ENCODE measurements at regions not wholly inside any gene's neighbourhood (a gene's known extent, or its start where the extent isn't known, plus 50 kb on each side); places are given as distances from the start of the nearest gene placed in this dataset.

DNA sequence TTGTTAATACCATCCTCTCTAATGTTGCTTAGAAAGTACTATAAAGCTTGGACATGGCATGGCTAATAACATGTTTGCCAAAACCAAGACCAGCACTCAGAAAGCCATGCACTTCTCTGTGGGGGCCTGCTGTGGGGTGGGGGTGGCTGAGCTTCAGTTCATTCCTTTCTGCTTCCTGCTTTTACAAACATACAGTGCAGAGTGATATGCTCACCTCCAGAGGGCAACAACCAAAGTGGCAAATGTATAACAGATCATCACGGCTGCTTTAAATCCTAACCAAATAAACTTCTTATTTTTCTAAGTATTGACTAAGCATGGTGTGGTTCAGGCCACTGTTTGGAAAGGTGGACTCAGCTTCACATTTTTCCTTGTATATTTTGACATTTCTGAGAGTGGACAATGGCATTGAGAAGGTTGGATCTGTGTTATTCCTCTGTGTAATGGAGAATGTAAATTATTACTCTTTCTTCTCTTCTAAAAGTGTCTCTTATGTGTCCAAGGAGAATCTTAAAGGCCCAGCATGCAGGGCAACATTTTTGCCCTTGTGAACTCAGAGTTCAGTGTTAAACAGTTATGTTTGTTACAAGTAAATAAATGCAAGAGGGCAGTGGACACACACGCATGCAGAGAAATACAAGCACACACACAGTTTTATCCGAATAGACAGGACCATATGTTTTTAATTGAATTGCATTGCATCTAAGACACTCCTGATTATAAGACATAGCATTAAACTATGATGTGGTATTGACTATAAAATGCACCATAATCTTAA is 186.1 kb downstream of the HERPUD2 start:
- TF ChIP-seq, protein P1, sequence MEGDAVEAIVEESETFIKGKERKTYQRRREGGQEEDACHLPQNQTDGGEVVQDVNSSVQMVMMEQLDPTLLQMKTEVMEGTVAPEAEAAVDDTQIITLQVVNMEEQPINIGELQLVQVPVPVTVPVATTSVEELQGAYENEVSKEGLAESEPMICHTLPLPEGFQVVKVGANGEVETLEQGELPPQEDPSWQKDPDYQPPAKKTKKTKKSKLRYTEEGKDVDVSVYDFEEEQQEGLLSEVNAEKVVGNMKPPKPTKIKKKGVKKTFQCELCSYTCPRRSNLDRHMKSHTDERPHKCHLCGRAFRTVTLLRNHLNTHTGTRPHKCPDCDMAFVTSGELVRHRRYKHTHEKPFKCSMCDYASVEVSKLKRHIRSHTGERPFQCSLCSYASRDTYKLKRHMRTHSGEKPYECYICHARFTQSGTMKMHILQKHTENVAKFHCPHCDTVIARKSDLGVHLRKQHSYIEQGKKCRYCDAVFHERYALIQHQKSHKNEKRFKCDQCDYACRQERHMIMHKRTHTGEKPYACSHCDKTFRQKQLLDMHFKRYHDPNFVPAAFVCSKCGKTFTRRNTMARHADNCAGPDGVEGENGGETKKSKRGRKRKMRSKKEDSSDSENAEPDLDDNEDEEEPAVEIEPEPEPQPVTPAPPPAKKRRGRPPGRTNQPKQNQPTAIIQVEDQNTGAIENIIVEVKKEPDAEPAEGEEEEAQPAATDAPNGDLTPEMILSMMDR (IDR thresholded peaks at IDR 0.05 in 2 of 3, conservative IDR thresholded peaks at IDR 0.05 in 1 of 3; ENCODE audit: control insufficient read depth in 2 of 3, extremely low read depth in 1 of 3, insufficient read depth in 1 of 3, low read depth in 3 of 3, low read length in 3 of 3) = 0 out of 6 replicates have a peak, but pooled peaks of 2 of the 3 experiments have one; percentile 5 to 6
- TF ChIP-seq GATAD2B (conservative IDR thresholded peaks at IDR 0.05; ENCODE audit: low read depth) = no peak
- Histone ChIP-seq H3K9ac (ENCODE audit: control insufficient read depth, insufficient read depth, low read length) (no peak overlapping the region), H4K20me1 (ENCODE audit: control insufficient read depth, insufficient read depth) (no peaks in the 10 kb centered on the region), H3K36me3 (ENCODE audit: control insufficient read depth in 2 of 2, insufficient read depth in 2 of 2, low read length in 1 of 2) (no peaks in the 10 kb centered on the region), H3K4me2 (ENCODE audit: control insufficient read depth, insufficient read depth) (no peak overlapping the region), H2AFZ (ENCODE audit: control insufficient read depth, low read depth, low read length) (no peak overlapping the region), H3K4me1 (ENCODE audit: control insufficient read depth, insufficient read depth, low read length) (no peaks in the 10 kb centered on the region), H3K27me3 (replicated peaks in 1 of 2; ENCODE audit: control insufficient read depth in 2 of 2, insufficient read depth in 2 of 2, low read length in 1 of 2) (no peaks in the 10 kb centered on the region; a peak in 1 of 4 replicates), H3K27ac (ENCODE audit: control insufficient read depth, insufficient read depth) (no peak overlapping the region), H3K9me3 (replicated peaks; ENCODE audit: control insufficient read depth, insufficient read depth, low read length) (no peaks in the 10 kb centered on the region), H3K79me2 (ENCODE audit: control insufficient read depth, insufficient read depth, low read length) (no peaks in the 10 kb centered on the region), H3K4me3 (no peak overlapping the region)
- no TSS peak for BruUV-seq (replicated peaks)
- FAIRE-seq (no peak), DNase-seq (ENCODE audit: low read depth, low spot score) (no peak), ATAC-seq (peak; percentile 64)
- ChIA-PET RAD21 (ENCODE audit: unreplicated experiment) (no interaction called here), SMC1A (ENCODE audit: uncharacterized antibody, unreplicated experiment) (interaction anchor here (0.7 kb wide), 1 partner anchor 115 kb away, joined by 3 read pairs; no protein-coding TSS in a partner anchor), CTCF (interaction anchor here (1.0 kb wide), 1 partner anchor 37 kb away, joined by 3 read pairs; no protein-coding TSS in a partner anchor), POLR2A (no interaction called here)
- in situ Hi-C loops (cut with MboI) = loop anchor here (25.0 kb wide), 2 partner anchors 297 to 447 kb away; no protein-coding TSS in a partner anchor
- intact Hi-C loops (cut with micrococcal nuclease; ENCODE audit: unreplicated experiment) = no loop called here
- WGBS (ENCODE audit: insufficient coverage, insufficient replicate concordance, low lambda C conversion rate, missing lambda C conversion rate) = 20% methylated on average over 3 of the region's 3 CpGs

DNA sequence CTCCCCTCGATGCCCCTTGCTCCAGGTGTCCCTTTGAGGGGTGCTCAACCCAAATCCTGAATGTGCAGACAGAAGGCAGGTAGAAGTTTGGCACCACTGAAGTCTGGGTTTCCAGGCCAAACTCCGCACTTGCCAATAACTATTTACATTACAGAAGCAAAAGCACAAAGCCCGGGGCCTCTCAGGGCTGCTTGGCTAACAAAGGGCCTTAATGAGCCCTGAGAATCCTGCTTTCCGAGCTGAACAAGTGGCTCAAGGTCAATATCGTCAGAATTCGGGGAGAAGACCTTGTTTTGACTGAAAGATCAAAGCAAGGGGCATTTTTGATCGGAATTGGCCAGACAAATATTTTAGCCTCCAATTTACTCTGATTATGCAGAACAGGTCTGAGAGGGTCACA is 189.9 kb downstream of the HERPUD2 start:
- H3K9ac ChIP-seq (ENCODE audit: control insufficient read depth, insufficient read depth, low read length) = no peak overlapping the region
- ChIA-PET SMC1A (ENCODE audit: uncharacterized antibody, unreplicated experiment) (no interaction called here), RAD21 (ENCODE audit: unreplicated experiment) (no interaction called here), CTCF (interaction anchor here (1.2 kb wide), 1 partner anchor 15 kb away, joined by 3 read pairs; no protein-coding TSS in a partner anchor), POLR2A (no interaction called here)
- BruUV-seq (replicated peaks) = no TSS peak
- no peak overlapping the region for H3K27ac ChIP-seq (ENCODE audit: control insufficient read depth, insufficient read depth)
- intact Hi-C loops (cut with micrococcal nuclease; ENCODE audit: unreplicated experiment) = no loop called here
- DNase-seq (ENCODE audit: low read depth, low spot score) (no peak), FAIRE-seq (no peak), ATAC-seq (no peak)
- no peak overlapping the region for H3K4me3 ChIP-seq
- 6% methylated on average over 7 of the region's 7 CpGs for WGBS (ENCODE audit: insufficient coverage, insufficient replicate concordance, low lambda C conversion rate, missing lambda C conversion rate)
- H3K27me3 ChIP-seq (replicated peaks in 1 of 2; ENCODE audit: control insufficient read depth in 2 of 2, insufficient read depth in 2 of 2, low read length in 1 of 2) = no peaks in the 10 kb centered on the region; a peak in 2 of 4 replicates
- no peaks in the 10 kb centered on the region for H3K36me3 ChIP-seq (ENCODE audit: control insufficient read depth in 2 of 2, insufficient read depth in 2 of 2, low read length in 1 of 2)
- in situ Hi-C loops (cut with MboI) = loop anchor here (25.0 kb wide), 2 partner anchors 293 to 443 kb away; no protein-coding TSS in a partner anchor
- no peaks in the 10 kb centered on the region for H3K79me2 ChIP-seq (ENCODE audit: control insufficient read depth, insufficient read depth, low read length)
- H3K4me1 ChIP-seq (ENCODE audit: control insufficient read depth, insufficient read depth, low read length) = no peaks in the 10 kb centered on the region
- H2AFZ ChIP-seq (ENCODE audit: control insufficient read depth, low read depth, low read length) = no peak overlapping the region
- no peak overlapping the region for H3K4me2 ChIP-seq (ENCODE audit: control insufficient read depth, insufficient read depth)
- H3K9me3 ChIP-seq (replicated peaks; ENCODE audit: control insufficient read depth, insufficient read depth, low read length) = no peaks in the 10 kb centered on the region
- no peaks in the 10 kb centered on the region for H4K20me1 ChIP-seq (ENCODE audit: control insufficient read depth, insufficient read depth)
- no peak for TF ChIP-seq BCL11A (IDR thresholded peaks at IDR 0.05; ENCODE audit: low read depth, low read length)
- no peak for TF ChIP-seq IRF3 (IDR thresholded peaks at IDR 0.05)
- TF ChIP-seq, protein P2, sequence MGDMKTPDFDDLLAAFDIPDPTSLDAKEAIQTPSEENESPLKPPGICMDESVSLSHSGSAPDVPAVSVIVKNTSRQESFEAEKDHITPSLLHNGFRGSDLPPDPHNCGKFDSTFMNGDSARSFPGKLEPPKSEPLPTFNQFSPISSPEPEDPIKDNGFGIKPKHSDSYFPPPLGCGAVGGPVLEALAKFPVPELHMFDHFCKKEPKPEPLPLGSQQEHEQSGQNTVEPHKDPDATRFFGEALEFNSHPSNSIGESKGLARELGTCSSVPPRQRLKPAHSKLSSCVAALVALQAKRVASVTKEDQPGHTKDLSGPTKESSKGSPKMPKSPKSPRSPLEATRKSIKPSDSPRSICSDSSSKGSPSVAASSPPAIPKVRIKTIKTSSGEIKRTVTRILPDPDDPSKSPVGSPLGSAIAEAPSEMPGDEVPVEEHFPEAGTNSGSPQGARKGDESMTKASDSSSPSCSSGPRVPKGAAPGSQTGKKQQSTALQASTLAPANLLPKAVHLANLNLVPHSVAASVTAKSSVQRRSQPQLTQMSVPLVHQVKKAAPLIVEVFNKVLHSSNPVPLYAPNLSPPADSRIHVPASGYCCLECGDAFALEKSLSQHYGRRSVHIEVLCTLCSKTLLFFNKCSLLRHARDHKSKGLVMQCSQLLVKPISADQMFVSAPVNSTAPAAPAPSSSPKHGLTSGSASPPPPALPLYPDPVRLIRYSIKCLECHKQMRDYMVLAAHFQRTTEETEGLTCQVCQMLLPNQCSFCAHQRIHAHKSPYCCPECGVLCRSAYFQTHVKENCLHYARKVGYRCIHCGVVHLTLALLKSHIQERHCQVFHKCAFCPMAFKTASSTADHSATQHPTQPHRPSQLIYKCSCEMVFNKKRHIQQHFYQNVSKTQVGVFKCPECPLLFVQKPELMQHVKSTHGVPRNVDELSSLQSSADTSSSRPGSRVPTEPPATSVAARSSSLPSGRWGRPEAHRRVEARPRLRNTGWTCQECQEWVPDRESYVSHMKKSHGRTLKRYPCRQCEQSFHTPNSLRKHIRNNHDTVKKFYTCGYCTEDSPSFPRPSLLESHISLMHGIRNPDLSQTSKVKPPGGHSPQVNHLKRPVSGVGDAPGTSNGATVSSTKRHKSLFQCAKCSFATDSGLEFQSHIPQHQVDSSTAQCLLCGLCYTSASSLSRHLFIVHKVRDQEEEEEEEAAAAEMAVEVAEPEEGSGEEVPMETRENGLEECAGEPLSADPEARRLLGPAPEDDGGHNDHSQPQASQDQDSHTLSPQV (IDR thresholded peaks at IDR 0.05) = no peak
- no peak for TF ChIP-seq RUNX3 (IDR thresholded peaks at IDR 0.05; ENCODE audit: low read length)
- no peak for TF ChIP-seq TARDBP (IDR thresholded peaks at IDR 0.05; ENCODE audit: borderline replicate concordance)
- no peak for TF ChIP-seq MTA2 (IDR thresholded peaks at IDR 0.05; ENCODE audit: low read depth)
- no peak for TF ChIP-seq PAX8 (IDR thresholded peaks at IDR 0.05)

All from GM12878 (cell line).